ENCODE measurements at regions not wholly inside any gene's neighbourhood (a gene's known extent, or its start where the extent isn't known, plus 50 kb on each side); places are given as distances from the start of the nearest gene placed in this dataset.

DNA sequence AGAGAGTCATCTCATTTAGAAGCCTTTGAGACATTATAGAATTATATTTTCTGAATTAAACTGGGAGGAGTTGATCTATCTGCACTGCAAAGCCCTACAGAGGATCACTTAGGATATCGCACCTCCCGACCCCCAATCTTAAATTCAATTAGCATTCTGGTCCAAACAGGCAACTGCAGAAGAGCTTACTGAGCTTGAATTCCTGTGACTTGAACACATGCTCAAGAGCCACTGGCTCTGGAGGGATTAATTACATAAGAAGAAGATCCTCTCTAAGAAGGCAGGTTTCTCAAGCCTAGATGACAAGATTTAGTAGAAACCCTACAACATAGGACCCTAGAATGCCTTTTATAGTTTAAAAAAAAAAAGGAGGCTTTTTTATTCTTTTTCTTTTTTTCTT, 548.9 kb downstream of the ARAP2 start:
- in situ Hi-C loops (cut with HindIII; ENCODE audit: low sequenced_read_pairs), result no loop called here
- no peak overlapping the region for H3K4me3 ChIP-seq (ENCODE audit: low read depth, low read length)
- no peak for DNase-seq (ENCODE audit: low read depth, low spot score)
- TF ChIP-seq, protein P1, sequence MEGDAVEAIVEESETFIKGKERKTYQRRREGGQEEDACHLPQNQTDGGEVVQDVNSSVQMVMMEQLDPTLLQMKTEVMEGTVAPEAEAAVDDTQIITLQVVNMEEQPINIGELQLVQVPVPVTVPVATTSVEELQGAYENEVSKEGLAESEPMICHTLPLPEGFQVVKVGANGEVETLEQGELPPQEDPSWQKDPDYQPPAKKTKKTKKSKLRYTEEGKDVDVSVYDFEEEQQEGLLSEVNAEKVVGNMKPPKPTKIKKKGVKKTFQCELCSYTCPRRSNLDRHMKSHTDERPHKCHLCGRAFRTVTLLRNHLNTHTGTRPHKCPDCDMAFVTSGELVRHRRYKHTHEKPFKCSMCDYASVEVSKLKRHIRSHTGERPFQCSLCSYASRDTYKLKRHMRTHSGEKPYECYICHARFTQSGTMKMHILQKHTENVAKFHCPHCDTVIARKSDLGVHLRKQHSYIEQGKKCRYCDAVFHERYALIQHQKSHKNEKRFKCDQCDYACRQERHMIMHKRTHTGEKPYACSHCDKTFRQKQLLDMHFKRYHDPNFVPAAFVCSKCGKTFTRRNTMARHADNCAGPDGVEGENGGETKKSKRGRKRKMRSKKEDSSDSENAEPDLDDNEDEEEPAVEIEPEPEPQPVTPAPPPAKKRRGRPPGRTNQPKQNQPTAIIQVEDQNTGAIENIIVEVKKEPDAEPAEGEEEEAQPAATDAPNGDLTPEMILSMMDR (IDR thresholded peaks at IDR 0.05; ENCODE audit: low read depth, low read length), result no peak

DNA sequence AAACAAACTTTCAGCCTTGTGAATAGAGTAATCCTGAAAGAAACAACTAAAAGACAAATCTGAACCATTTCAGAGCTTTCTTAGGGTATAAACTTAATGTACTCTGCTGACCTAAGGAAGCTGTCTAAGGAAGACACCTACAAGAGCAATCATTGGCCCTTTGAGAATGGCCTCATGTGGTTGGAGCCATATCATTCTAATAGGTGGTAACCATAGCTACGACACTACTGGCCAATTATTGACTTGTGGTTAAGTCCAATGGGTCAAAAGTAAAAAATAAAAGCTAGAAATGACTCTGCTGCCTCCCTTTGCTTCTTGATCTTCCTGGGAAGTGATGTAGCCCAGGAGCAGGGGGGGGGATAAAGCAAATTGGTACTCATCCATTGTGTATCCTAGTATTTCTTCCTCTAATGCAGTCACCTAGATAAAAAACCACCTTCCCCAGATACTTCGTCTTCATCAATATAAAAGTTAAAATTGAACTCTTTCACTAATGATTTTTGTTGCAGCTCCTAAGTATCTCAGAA, 547.0 kb downstream of the ARAP2 start:
- no peak for DNase-seq (ENCODE audit: low read depth, low spot score)
- TF ChIP-seq, protein P1 (IDR thresholded peaks at IDR 0.05; ENCODE audit: low read depth, low read length), result no peak
- H3K4me3 ChIP-seq (ENCODE audit: low read depth, low read length), result no peak overlapping the region
- in situ Hi-C loops (cut with HindIII; ENCODE audit: low sequenced_read_pairs), result no loop called here

DNA sequence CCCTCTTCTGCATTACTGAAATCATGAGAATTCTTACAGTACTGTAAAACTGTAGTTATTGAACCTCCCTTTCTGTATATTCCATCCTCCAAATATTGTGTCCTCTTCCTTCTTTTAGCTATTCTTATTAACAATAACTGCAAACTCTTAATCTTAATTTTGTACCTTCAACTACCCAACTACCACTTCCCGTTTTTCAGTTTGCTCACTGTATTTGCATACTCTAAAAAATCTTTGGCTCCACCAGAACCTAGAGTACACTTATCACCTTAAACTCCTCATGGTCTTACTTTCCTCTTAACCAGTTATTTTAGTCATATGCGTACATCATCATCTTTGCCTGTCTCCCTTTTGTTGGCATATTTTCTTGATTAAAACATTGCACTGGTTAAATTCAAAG, 543.7 kb downstream of the ARAP2 start:
- H3K4me3 ChIP-seq (ENCODE audit: low read depth, low read length), result no peak overlapping the region
- TF ChIP-seq, protein P1 (IDR thresholded peaks at IDR 0.05; ENCODE audit: low read depth, low read length), result no peak
- DNase-seq (ENCODE audit: low read depth, low spot score), result no peak
- in situ Hi-C loops (cut with HindIII; ENCODE audit: low sequenced_read_pairs), result no loop called here

DNA sequence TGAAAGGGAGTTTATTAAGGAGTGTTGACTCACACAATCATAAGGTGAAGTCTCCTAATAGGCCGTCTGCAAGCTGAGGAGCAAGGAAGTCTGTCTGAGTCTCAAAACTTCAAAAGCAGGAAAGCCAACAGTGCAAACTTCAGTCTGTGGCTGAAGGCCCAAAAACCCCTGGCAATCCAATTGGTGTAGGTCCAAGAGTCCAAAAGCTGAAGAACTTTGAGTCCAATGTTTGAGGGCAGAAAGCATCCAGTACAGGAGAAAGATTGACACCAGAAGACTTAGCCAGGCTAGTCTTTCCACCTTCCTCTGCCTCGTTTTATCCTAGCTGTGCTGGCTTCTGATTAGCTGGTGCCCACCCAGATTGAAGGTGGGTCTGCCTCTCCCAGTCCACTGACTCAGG, 535.2 kb downstream of the ARAP2 start:
- in situ Hi-C loops (cut with HindIII; ENCODE audit: low sequenced_read_pairs), result no loop called here

DNA sequence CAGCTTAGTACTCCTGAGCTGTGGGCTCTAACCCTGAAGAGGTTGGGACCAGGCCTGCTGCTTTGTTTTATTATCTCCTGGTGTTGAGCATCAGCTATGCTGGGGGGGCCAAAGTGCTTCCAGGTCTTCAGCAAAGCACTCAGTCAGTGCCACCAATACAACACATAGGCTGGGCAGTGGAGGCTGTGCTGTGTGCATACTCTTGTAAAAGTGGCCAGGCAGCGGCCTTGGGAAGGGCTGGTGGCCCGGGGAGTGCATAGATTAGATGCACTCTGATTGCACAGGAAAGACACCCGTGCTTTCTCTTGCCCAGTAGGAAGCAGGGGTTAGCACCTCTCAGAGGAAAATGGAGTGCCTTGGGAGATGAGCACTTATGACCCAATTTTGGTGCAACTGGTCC, 534.0 kb downstream of the ARAP2 start:
- TF ChIP-seq, protein P1 (IDR thresholded peaks at IDR 0.05; ENCODE audit: low read depth, low read length), result no peak
- DNase-seq (ENCODE audit: low read depth, low spot score), result no peak
- H3K4me3 ChIP-seq (ENCODE audit: low read depth, low read length), result no peak overlapping the region
- in situ Hi-C loops (cut with HindIII; ENCODE audit: low sequenced_read_pairs), result no loop called here

More for the DNA sequence above, 535.2 kb downstream of the ARAP2 start:
- no peak for DNase-seq (ENCODE audit: low read depth, low spot score)
- H3K4me3 ChIP-seq (ENCODE audit: low read depth, low read length), result no peak overlapping the region
- TF ChIP-seq, protein P1 (IDR thresholded peaks at IDR 0.05; ENCODE audit: low read depth, low read length), result no peak

DNA sequence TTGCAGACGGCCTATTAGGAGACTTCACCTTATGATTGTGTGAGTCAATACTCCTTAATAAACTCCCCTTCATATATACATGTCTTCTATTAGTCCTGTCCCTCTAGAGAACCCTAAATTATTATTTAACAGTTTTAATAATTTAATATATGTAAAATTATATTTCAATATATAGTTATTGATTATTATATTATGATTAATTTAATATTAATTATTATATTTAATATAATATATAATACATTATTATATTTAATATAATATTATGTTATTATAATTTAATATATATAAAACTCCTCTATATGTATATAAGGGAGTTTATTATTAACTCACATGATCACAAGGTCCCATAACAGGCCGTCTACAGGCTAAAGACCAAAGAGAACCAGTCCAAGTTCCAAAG, 533.2 kb downstream of the ARAP2 start:
- no peak overlapping the region for H3K4me3 ChIP-seq (ENCODE audit: low read depth, low read length)
- DNase-seq (ENCODE audit: low read depth, low spot score), result no peak
- TF ChIP-seq, protein P1 (IDR thresholded peaks at IDR 0.05; ENCODE audit: low read depth, low read length), result no peak
- in situ Hi-C loops (cut with HindIII; ENCODE audit: low sequenced_read_pairs), result no loop called here

DNA sequence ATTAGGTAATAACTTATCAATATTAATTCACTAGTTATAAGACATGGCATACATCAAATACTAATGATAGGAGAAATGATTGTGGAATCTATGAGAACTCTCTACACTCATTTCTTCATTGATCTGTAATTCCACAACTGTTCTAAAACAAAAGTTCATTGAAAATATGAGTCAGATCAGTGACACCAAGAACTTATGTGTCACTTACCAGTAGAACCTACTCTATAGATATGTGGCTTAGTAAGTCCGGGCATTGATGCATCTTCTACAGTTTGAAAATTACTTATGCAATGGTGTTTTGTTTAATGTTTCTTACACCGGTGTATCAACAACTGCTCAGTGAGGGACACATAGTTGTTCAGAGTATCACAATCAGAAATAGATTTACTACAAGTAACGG, 520.3 kb downstream of the ARAP2 start:
- DNase-seq (ENCODE audit: low read depth, low spot score), result no peak
- in situ Hi-C loops (cut with HindIII; ENCODE audit: low sequenced_read_pairs), result no loop called here
- TF ChIP-seq, protein P1 (IDR thresholded peaks at IDR 0.05; ENCODE audit: low read depth, low read length), result no peak
- no peak overlapping the region for H3K4me3 ChIP-seq (ENCODE audit: low read depth, low read length)

Data from astrocyte of the spinal cord (primary cell).